ENCODE measurements at regions not wholly inside any gene's neighbourhood (a gene's known extent, or its start where the extent isn't known, plus 50 kb on each side); places are given as distances from the start of the nearest gene placed in this dataset.

GRCh38 chr11:131118247-131118646 is 202.0 kb upstream of the SNX19 start:
- DNase-seq (ENCODE audit: low read depth in 4 of 4, low spot score in 1 of 4), result no peak

- no peak for DNase-seq (ENCODE audit: low read depth in 4 of 4, low spot score in 1 of 4)
Measured at GRCh38 chr11:131121426-131122333, 205.4 kb upstream of the SNX19 start.

- no peak for DNase-seq (ENCODE audit: low read depth in 4 of 4, low spot score in 1 of 4)
Measured at GRCh38 chr11:131122448-131122847, 206.2 kb upstream of the SNX19 start.

GRCh38 chr11:131129474-131129873 is 213.2 kb upstream of the SNX19 start:
- DNase-seq (ENCODE audit: low read depth in 4 of 4, low spot score in 1 of 4), result no peak

GRCh38 chr11:131135611-131136010 is 219.3 kb upstream of the SNX19 start:
- no peak for DNase-seq (ENCODE audit: low read depth in 4 of 4, low spot score in 1 of 4)

- no peak for DNase-seq (ENCODE audit: low read depth in 4 of 4, low spot score in 1 of 4)
Measured at GRCh38 chr11:131136486-131136885, 220.2 kb upstream of the SNX19 start.

GRCh38 chr11:131137046-131137445 is 220.8 kb upstream of the SNX19 start:
- no peak for DNase-seq (ENCODE audit: low read depth in 4 of 4, low spot score in 1 of 4)

- DNase-seq (ENCODE audit: low read depth in 4 of 4, low spot score in 1 of 4), result no peak
Measured at GRCh38 chr11:131138731-131139130, 222.5 kb upstream of the SNX19 start.

- no peak for DNase-seq (ENCODE audit: low read depth in 4 of 4, low spot score in 1 of 4)
Measured at GRCh38 chr11:131145791-131146190, 224.6 kb upstream of the NTM start.

- no peak for DNase-seq (ENCODE audit: low read depth in 4 of 4, low spot score in 1 of 4)
Measured at GRCh38 chr11:131146827-131147490, 223.5 kb upstream of the NTM start.

GRCh38 chr11:131154351-131154750 is 216.1 kb upstream of the NTM start:
- DNase-seq (ENCODE audit: low read depth in 4 of 4, low spot score in 1 of 4), result no peak

- DNase-seq (ENCODE audit: low read depth in 4 of 4, low spot score in 1 of 4), result no peak
Measured at GRCh38 chr11:131157678-131158077, 212.7 kb upstream of the NTM start.

GRCh38 chr11:131160846-131161245 is 209.6 kb upstream of the NTM start:
- DNase-seq (ENCODE audit: low read depth in 4 of 4, low spot score in 1 of 4), result no peak

GRCh38 chr11:131163613-131164012 is 206.8 kb upstream of the NTM start:
- no peak for DNase-seq (ENCODE audit: low read depth in 4 of 4, low spot score in 1 of 4)

- no peak for DNase-seq (ENCODE audit: low read depth in 4 of 4, low spot score in 1 of 4)
Measured at GRCh38 chr11:131165036-131165435, 205.4 kb upstream of the NTM start.

GRCh38 chr11:131168839-131169713 is 201.3 kb upstream of the NTM start:
- no peak for DNase-seq (ENCODE audit: low read depth in 4 of 4, low spot score in 1 of 4)

- DNase-seq (ENCODE audit: low read depth in 4 of 4, low spot score in 1 of 4), result no peak
Measured at GRCh38 chr11:131172011-131172410, 198.4 kb upstream of the NTM start.

- DNase-seq (ENCODE audit: low read depth in 4 of 4, low spot score in 1 of 4), result no peak
Measured at GRCh38 chr11:131178020-131178419, 192.4 kb upstream of the NTM start.

- no peak for DNase-seq (ENCODE audit: low read depth in 4 of 4, low spot score in 1 of 4)
Measured at GRCh38 chr11:131178596-131178995, 191.8 kb upstream of the NTM start.

GRCh38 chr11:131179836-131180235 is 190.6 kb upstream of the NTM start:
- no peak for DNase-seq (ENCODE audit: low read depth in 4 of 4, low spot score in 1 of 4)

- no peak for DNase-seq (ENCODE audit: low read depth in 4 of 4, low spot score in 1 of 4)
Measured at GRCh38 chr11:131185915-131186314, 184.5 kb upstream of the NTM start.

Data from stimulated activated CD4-positive, alpha-beta T cell treated with anti-CD3 and anti-CD28 coated beads, Interleukin-1b, Interleukin-23, amount 100 ng/mL, for 24 hours (primary cell).